Suprapubic skin (tissue), 3 donors: ENCODE measurements at regions not wholly inside any gene's neighbourhood (a gene's known extent, or its start where the extent isn't known, plus 50 kb on each side); places are given as distances from the start of the nearest gene placed in this dataset.

Source experiments
- POLR2A ChIP-seq, 2 donors: fragments of 450-650 bp; IDR thresholded peaks; one replicate each; pipeline ENCODE4 v1.6.1; 2017; ENCODE audit warnings: antibody characterized with exemption in 2 of 2, mild to moderate bottlenecking in 2 of 2, moderate library complexity in 2 of 2
- TF ChIP-seq, protein P1 (sequence below), 2 donors: fragments of 200-600 bp in 1 of 2; fragments of 450-650 bp in 1 of 2; sonication (generic) in 1 of 2; IDR thresholded peaks; one replicate each; pipeline ENCODE4 v1.5.1; 2016 to 2019; ENCODE audit warnings: antibody characterized with exemption in 2 of 2, mild to moderate bottlenecking in 1 of 2, moderate library complexity in 1 of 2

DNA sequence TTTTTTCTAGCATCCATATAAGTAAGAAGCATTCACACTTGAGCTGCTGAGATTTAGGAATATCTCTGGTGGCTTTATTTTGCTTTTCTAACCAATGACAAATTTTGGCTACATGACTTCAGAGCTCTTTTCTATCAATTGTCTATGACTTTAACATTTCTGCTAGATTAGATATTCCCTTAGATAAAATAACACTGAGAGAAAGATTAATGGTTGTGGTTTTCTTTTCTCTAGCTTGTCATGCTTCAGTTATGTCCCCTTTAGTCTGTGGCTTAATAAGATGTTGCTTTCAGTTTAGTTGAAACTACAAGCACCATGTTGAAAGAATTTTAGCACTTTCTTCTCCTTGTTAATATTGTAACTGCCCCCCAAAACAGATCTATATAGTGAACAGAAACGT lies 665.6 kb upstream of the CCDC54 start:
- no peak for TF ChIP-seq POLR2A (IDR thresholded peaks at IDR 0.05)
- TF ChIP-seq, protein P1, sequence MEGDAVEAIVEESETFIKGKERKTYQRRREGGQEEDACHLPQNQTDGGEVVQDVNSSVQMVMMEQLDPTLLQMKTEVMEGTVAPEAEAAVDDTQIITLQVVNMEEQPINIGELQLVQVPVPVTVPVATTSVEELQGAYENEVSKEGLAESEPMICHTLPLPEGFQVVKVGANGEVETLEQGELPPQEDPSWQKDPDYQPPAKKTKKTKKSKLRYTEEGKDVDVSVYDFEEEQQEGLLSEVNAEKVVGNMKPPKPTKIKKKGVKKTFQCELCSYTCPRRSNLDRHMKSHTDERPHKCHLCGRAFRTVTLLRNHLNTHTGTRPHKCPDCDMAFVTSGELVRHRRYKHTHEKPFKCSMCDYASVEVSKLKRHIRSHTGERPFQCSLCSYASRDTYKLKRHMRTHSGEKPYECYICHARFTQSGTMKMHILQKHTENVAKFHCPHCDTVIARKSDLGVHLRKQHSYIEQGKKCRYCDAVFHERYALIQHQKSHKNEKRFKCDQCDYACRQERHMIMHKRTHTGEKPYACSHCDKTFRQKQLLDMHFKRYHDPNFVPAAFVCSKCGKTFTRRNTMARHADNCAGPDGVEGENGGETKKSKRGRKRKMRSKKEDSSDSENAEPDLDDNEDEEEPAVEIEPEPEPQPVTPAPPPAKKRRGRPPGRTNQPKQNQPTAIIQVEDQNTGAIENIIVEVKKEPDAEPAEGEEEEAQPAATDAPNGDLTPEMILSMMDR (IDR thresholded peaks at IDR 0.05) = no peak
